HCT116 (cell line): ENCODE measurements at regions not wholly inside any gene's neighbourhood (a gene's known extent, or its start where the extent isn't known, plus 50 kb on each side); places are given as distances from the start of the nearest gene placed in this dataset.

Experiments
- EGR1 ChIP-seq: IDR thresholded peaks from 2 replicates; pipeline ENCODE4 v1.6.1; 2012; ENCODE audit warnings: low read depth
- EZH2 ChIP-seq: fragments of 200-600 bp; sonication (generic); IDR thresholded peaks from 2 replicates; pipeline ENCODE4 v1.6.1; 2017; ENCODE audit warnings: antibody characterized with exemption, mixed run types
- EZH2phosphoT487 ChIP-seq: fragments of 200-600 bp; IDR thresholded peaks from 2 replicates; pipeline ENCODE4 v1.6.1; 2018; ENCODE audit warnings: antibody characterized with exemption, borderline replicate concordance
- FOSL1 ChIP-seq: IDR thresholded peaks from 2 replicates; pipeline ENCODE4 v1.6.1; 2012; ENCODE audit warnings: low read depth
- JUND ChIP-seq: IDR thresholded peaks from 2 replicates; pipeline ENCODE4 v1.6.1; 2012
- POLR2A ChIP-seq: IDR thresholded peaks from 2 replicates; pipeline ENCODE4 v1.7.0; 2011; ENCODE audit warnings: borderline replicate concordance; ENCODE audit not compliant: insufficient read depth, insufficient read length; ENCODE audit errors: extremely low read depth
- POLR2AphosphoS5 ChIP-seq: IDR thresholded peaks from 2 replicates; pipeline ENCODE4 v1.6.1; 2011; ENCODE audit warnings: mild to moderate bottlenecking, low read depth, low read length, moderate library complexity
- RAD21 ChIP-seq: IDR thresholded peaks from 2 replicates; pipeline ENCODE4 v1.6.1; 2012; ENCODE audit warnings: low read depth, mild to moderate bottlenecking
- SIN3A ChIP-seq: IDR thresholded peaks from 2 replicates; pipeline ENCODE4 v1.6.1; 2012; ENCODE audit warnings: low read depth
- SP1 ChIP-seq: IDR thresholded peaks from 2 replicates; pipeline ENCODE4 v1.6.1; 2012; ENCODE audit warnings: low read depth
- YY1 ChIP-seq: IDR thresholded peaks from 2 replicates; pipeline ENCODE4 v1.6.1; 2011; ENCODE audit warnings: low read length, low read depth, moderate library complexity, mild to moderate bottlenecking; ENCODE audit not compliant: insufficient replicate concordance; ENCODE audit errors: extremely low read depth
- TF ChIP-seq, protein P1 (sequence below), 3 experiments: fragments of 200-600 bp in 1 of 3; sonication (generic) in 1 of 3; IDR thresholded peaks in 2 of 3; conservative IDR thresholded peaks in 1 of 3; 2 replicates each; pipeline ENCODE4 v1.5.1; 2012 to 2017; ENCODE audit warnings: low read depth in 2 of 3, low read length in 2 of 3, antibody characterized with exemption in 1 of 3, borderline replicate concordance in 1 of 3, control low read depth in 1 of 3, mild to moderate bottlenecking in 1 of 3, mixed read lengths in 1 of 3, mixed run types in 1 of 3, moderate library complexity in 1 of 3; ENCODE audit not compliant: insufficient read depth in 1 of 3
- TF ChIP-seq, protein P2 (sequence below): IDR thresholded peaks from 2 replicates; pipeline ENCODE4 v1.6.1; 2012
- TF ChIP-seq, protein P3 (sequence below): IDR thresholded peaks from 2 replicates; pipeline ENCODE4 v1.6.1; 2012; ENCODE audit warnings: low read depth

DNA sequence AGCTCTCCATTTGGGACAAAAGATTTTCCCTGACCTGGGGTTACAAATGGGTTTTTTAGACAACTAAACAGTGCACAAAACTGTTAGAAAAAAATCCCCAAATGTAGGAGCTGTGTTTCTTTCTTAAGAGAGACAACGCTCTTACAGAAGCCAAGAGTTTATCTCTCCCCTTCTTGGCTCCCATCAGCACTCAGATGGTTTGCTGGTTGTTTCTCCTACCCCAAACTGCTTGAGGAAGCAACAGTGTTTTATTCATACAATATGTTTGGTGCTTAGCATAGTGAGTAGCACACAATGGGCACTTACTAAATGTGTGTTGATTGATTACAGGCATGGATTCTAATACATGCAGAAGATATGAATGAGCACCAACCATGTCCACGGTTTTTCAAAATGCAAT is 209.5 kb upstream of the ANO5 start:
- TF ChIP-seq POLR2A (no peak), SIN3A (no peak), EGR1 (no peak), POLR2AphosphoS5 (no peak), EZH2 (no peak), JUND (no peak), YY1 (no peak), SP1 (no peak), EZH2phosphoT487 (no peak), FOSL1 (no peak), RAD21 (no peak)
- TF ChIP-seq, protein P1, sequence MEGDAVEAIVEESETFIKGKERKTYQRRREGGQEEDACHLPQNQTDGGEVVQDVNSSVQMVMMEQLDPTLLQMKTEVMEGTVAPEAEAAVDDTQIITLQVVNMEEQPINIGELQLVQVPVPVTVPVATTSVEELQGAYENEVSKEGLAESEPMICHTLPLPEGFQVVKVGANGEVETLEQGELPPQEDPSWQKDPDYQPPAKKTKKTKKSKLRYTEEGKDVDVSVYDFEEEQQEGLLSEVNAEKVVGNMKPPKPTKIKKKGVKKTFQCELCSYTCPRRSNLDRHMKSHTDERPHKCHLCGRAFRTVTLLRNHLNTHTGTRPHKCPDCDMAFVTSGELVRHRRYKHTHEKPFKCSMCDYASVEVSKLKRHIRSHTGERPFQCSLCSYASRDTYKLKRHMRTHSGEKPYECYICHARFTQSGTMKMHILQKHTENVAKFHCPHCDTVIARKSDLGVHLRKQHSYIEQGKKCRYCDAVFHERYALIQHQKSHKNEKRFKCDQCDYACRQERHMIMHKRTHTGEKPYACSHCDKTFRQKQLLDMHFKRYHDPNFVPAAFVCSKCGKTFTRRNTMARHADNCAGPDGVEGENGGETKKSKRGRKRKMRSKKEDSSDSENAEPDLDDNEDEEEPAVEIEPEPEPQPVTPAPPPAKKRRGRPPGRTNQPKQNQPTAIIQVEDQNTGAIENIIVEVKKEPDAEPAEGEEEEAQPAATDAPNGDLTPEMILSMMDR (IDR thresholded peaks at IDR 0.05 in 2 of 3, conservative IDR thresholded peaks at IDR 0.05 in 1 of 3; ENCODE audit: borderline replicate concordance in 1 of 3, insufficient read depth in 1 of 3, low read depth in 2 of 3, low read length in 2 of 3), result no peak
- TF ChIP-seq, protein P2, sequence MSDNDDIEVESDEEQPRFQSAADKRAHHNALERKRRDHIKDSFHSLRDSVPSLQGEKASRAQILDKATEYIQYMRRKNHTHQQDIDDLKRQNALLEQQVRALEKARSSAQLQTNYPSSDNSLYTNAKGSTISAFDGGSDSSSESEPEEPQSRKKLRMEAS, result no peak
- TF ChIP-seq, protein P3, sequence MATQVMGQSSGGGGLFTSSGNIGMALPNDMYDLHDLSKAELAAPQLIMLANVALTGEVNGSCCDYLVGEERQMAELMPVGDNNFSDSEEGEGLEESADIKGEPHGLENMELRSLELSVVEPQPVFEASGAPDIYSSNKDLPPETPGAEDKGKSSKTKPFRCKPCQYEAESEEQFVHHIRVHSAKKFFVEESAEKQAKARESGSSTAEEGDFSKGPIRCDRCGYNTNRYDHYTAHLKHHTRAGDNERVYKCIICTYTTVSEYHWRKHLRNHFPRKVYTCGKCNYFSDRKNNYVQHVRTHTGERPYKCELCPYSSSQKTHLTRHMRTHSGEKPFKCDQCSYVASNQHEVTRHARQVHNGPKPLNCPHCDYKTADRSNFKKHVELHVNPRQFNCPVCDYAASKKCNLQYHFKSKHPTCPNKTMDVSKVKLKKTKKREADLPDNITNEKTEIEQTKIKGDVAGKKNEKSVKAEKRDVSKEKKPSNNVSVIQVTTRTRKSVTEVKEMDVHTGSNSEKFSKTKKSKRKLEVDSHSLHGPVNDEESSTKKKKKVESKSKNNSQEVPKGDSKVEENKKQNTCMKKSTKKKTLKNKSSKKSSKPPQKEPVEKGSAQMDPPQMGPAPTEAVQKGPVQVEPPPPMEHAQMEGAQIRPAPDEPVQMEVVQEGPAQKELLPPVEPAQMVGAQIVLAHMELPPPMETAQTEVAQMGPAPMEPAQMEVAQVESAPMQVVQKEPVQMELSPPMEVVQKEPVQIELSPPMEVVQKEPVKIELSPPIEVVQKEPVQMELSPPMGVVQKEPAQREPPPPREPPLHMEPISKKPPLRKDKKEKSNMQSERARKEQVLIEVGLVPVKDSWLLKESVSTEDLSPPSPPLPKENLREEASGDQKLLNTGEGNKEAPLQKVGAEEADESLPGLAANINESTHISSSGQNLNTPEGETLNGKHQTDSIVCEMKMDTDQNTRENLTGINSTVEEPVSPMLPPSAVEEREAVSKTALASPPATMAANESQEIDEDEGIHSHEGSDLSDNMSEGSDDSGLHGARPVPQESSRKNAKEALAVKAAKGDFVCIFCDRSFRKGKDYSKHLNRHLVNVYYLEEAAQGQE, result no peak
